GM03348 (cell line): ENCODE measurements at regions not wholly inside any gene's neighbourhood (a gene's known extent, or its start where the extent isn't known, plus 50 kb on each side); places are given as distances from the start of the nearest gene placed in this dataset.
"Not testable (repeated sequence)": the region's sequence is repeated elsewhere in the genome, so short reads cannot be mapped to it uniquely, and the experiment has no call there.

Experiments
- DNase-seq: peaks from one replicate; pipeline ENCODE4 v3.0.0; 2012; ENCODE audit warnings: low spot score

DNA sequence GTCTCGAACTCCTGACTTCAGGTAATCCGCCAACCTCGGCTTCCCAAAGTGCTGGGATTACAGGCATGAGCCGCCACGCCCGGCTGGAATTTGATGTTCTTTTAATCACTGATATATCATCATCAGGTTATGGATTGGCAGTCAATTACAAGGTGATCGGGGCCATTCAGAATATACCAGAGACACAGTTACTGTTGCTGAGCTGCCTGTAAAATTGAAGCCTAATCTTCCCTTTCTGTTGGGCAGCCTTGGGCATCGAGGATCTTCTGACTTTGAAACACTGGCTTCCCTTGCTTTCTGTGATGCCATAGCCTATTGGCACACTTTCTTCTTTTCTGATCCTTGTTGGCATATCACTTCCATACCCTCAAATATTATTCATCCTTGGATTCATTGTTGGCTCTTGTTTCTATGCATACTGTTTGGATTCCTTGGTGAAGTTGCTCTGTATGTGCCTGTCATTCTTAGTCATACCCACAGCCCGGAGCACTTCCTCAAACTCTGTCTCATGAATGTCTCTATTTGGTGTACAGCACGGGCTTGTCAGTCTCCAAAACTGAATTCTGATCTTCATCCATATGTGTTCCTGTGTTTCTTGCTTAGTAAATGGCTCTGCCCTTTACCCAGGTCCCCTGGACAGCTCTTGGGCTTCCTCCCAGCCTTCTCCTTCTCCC is 85.6 kb upstream of the CRYM start:
- DNase-seq: not testable (repeated sequence)

- DNase-seq: peak; percentile 12
These were observed 83.6 kb upstream of the CRYM start for GRCh38 chr16:21361612-21362227.

- not testable (repeated sequence) for DNase-seq
These were observed 83.0 kb upstream of the CRYM start for GRCh38 chr16:21361045-21361444.

GRCh38 chr16:21359513-21359912 is 81.4 kb upstream of the CRYM start:
- not testable (repeated sequence) for DNase-seq

DNA sequence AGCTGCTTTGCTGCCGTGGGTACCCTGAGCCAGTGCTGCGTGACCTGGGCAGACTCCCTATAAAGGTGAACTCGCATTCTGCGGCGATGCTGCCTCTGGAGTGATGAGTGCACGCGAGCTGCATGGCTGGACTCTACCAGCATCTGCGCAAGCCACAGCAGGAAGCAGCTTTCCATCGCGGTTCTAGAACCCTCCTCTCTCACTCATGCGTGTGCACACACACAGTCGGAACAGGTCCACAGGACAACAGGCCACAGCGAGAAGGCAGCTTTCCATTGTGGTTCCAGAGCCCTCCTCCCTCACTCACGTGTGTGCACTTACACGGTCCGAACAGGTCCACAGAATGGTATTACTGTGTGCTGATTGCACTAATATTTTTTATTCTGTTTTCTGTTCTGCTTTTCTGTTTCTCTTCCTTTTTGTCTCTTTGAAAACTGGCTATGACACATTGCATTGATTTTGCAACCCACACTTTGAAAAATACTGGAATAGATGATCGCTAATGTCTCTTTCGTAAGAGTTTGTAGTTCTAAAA is 80.2 kb upstream of the CRYM start:
- DNase-seq: not testable (repeated sequence)

DNA sequence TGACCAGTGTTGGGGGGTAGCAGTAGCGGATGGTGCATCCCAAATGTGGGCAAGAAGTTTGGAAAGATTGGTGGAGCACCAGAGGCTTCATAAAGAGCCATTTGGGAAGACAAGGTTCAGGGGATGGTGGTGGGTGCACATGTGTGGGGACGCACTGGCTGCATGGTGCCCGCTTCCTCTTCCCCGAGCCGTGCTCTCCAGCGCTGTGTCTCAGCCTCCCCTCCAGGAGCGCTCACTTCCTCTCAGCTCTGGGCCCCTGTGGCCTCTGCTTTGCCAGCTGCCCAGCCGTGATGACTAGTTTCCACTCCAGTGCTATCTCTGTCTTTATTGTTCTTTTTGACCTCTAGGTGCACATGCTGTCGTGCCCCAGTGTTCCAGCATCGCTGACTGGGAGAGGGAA is 78.2 kb upstream of the CRYM start:
- DNase-seq: not testable (repeated sequence)

GRCh38 chr16:21351433-21351832 is 73.3 kb upstream of the CRYM start:
- DNase-seq: not testable (repeated sequence)

DNA sequence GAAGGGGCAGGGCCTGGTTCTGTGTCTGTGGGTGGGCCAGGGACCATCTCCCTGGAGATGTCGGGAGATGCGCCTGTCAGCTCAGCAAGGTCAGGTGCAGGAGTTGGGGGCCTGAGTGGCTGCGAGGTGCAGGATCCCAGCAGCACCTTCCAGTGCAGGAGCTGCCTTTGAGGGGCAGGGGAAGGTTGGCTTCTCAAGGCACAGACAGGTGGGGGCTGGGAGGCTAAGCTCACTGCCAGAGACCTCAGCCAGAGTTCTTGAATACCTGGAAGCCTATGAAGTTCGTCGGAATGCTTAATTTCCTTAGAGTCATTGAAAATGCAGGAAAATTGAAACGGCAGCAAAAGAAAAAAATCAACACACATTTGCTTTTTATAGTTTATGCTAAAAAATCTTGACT is 72.8 kb upstream of the CRYM start:
- DNase-seq: not testable (repeated sequence)

DNA sequence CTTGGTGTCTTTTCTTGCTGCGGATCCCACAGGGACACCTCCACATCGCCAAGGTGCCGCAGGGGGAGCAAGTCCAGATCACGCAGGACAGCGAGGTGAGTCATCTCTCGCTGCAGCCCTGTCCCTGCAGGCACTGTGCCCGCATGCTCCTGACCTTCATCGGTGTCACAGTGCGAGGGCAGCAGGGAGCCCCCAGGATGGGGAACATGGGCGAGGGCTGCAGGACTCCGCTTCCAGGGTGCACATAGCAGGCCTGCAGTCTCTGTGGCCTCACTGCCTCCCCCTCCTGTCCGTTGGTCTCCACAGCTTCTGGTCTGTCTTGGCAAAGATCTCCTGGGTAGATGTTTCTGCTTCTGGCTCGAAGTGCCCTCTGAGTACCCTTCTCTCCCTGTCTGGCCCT is 71.2 kb upstream of the CRYM start:
- DNase-seq: not testable (repeated sequence)

DNA sequence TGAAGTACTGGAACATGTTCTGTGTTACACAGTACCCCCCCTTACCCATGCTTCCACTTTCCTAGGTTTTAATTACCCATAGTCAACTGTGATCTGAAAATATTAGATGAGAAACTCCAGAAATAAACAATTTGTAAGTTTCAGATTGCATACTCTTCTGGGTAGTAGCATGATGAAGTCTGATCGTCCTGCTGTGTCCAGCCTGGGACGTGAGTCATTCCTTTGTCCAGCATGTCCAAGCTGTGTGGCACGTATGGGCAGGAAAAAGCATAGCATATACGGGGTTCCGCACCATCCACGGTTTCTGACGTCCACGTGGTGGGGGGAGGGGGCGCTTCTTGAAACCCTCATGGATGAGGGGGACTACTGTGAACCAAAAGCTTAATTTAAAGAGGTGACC is 70.7 kb upstream of the CRYM start:
- not testable (repeated sequence) for DNase-seq

- DNase-seq: not testable (repeated sequence)
These were observed 69.4 kb upstream of the CRYM start for GRCh38 chr16:21347538-21347937.

DNA sequence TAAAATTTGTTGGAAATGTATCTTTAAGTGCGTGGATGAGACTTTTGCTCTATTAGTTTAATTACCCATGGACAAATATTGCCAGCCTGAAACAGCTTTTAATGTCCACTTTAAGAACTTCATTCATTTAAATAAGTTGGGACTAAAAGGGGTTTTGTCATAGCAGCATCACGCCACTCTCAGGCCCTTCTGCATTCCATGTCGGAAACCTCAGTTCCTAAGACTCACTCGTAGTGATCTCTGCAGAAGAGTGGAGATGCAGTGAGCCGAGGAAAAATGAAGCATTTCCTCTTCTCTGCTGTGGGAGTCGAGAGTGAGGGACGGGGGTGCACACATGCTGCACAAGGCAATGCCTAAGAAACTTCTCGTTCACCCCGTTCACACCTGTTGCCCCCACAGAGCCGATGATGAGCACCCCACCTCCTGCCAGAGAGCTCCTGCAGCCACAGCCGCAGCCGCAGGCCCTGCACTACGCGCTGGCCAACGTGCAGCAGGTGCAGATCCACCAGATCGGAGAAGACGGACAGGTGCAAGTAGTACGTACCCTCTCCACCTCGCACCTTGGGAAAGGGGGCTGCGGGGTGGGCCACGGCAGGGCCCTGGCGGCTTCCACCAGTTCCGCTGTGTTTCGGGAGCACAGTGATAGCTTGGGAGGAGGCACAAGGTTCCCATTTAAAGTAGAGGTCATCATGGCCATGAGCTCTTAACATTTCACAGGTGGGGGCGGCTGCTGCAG is 68.8 kb upstream of the CRYM start:
- DNase-seq: not testable (repeated sequence)

- DNase-seq: not testable (repeated sequence)
These were observed 66.3 kb upstream of the CRYM start for GRCh38 chr16:21344361-21344912.

DNA sequence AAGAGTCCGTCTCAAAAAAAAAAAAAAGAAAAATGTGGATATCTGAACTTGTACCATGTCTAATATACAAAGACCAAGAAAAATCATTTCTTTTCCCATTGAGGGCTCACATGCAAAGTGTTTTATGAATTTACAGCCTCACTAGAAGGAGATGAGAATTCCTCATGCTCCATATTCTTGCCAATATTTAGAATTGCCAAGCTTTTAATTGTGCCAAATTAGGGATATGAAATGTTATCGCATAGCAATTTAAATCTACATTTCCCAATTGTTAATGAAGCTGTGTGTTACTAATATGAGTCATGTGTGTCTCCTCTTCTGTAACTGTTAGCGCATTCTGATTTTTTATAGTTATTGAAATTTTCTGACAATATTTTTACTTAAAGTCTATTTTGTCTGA is 63.0 kb upstream of the CRYM start:
- no peak for DNase-seq

- DNase-seq: no peak
These were observed 61.9 kb upstream of the CRYM start for GRCh38 chr16:21339941-21340340.

- DNase-seq: no peak
These were observed 61.2 kb upstream of the CRYM start for GRCh38 chr16:21339269-21339641.

DNA sequence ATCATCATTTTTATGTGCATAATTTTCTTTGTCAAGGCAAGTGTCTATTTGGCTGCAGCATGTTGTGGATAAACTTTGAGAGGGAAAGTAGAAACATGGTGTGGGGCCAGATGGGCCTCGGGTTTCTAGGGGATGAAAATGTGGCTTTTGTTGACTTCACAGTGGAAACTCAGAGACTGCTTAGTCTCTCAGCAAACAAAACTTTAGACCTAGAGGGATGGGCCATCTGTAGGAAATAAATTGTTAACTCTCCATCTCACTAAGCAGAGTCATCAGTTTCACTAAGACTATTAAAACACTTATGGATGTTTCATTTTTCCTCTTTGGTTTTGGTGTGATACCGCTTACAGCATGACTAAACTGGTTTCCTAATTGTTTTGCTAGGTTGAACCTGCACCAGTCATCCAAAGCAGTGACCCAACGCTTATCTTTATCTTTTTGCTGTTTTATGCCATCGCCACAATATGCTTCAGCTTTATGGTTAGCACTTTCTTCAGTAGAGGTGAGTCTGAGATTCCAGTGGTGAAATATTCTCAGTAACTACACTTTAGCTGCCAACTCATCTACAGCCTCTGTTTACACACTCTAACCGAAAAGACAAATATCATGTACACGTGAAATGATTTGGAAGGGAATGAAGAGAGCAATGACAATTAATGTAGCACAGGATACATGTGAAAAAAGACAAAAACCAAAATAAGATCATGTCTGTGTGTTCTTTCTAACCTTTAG is 60.6 kb upstream of the CRYM start:
- no peak for DNase-seq

- peak; percentile 5 for DNase-seq
These were observed 58.1 kb upstream of the CRYM start for GRCh38 chr16:21336231-21336630.

DNA sequence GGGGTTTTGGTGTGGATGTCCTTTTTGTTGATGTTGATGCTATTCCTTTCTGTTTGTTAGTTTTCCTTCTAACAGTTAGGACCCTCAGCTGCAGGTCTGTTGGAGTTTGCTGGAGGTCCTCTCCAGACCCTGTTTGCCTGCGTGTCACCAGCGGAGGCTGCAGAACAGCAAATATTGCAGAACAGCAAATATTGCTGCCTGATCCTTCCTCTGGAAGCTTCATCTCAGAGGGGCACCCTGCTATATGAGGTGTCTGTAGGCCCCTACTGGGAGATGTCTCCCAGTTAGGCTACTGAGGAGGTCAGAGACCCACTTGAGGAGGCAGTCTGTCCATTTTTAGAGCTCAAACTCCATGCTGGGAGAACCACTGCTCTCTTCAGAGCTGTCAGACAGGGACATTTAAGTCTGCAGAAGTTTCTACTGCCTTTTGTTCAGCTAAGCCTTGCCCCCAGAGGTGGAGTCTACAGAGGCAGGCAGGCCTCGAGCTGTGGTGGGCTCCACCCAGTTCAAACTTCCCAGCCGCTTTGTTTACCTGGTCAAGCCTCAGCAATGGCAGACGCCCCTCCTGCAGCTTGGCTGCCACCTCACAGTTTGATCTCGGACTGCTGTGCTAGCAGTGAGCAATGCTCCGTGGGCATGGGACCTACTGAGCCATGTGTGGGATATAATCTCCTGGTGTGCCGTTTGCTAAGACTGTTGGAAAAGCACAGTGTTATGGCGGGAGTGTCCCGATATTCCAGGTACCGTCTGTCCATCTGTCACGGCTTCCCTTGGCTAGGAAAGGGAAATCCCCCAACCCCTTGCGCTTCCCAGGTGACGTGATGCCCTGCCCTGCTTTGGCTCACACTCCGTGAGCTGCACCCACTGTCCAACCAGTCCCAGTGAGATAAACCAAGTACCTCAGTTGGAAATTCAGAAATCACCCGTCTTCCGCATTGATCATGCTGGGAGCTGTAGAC is 56.4 kb upstream of the CRYM start:
- not testable (repeated sequence) for DNase-seq

GRCh38 chr16:21333683-21334082 is 55.6 kb upstream of the CRYM start:
- not testable (repeated sequence) for DNase-seq
